ENCODE measurements at regions not wholly inside any gene's neighbourhood (a gene's known extent, or its start where the extent isn't known, plus 50 kb on each side); places are given as distances from the start of the nearest gene placed in this dataset.

- TF ChIP-seq POLR2A (IDR thresholded peaks at IDR 0.05) (no peak), CTCF (IDR thresholded peaks at IDR 0.05) (no peak)
- intact Hi-C loops (cut with DNase I; ENCODE audit: low total_unique reads) = no loop called here
- H3K36me3 ChIP-seq (ENCODE audit: low read depth, missing control alignments) = no peaks in the 10 kb centered on the region
These were observed 156.8 kb downstream of the DLL1 start for GRCh38 chr6:170134031-170134470.

GRCh38 chr6:170132561-170132991 lies 158.3 kb downstream of the DLL1 start:
- no peak overlapping the region for H3K27ac ChIP-seq
- WGBS, 2 donors = 90 to 96% methylated on average over 8 to 10 of the region's 10 CpGs
- H3K4me3 ChIP-seq = no peak overlapping the region
- no peaks in the 10 kb centered on the region for H3K36me3 ChIP-seq (ENCODE audit: low read depth, missing control alignments)
- H3K27me3 ChIP-seq = no peaks in the 10 kb centered on the region
- intact Hi-C loops (cut with DNase I; ENCODE audit: low total_unique reads) = no loop called here
- DNase-seq = peak; percentile 3
- H3K4me1 ChIP-seq = peaks cover 16% of the 10 kb centered on the region
- H3K9me3 ChIP-seq = no peaks in the 10 kb centered on the region
- no peak for TF ChIP-seq CTCF (IDR thresholded peaks at IDR 0.05)
- TF ChIP-seq POLR2A (IDR thresholded peaks at IDR 0.05) = no peak

More at GRCh38 chr6:170134031-170134470, 156.8 kb downstream of the DLL1 start:
- WGBS, 2 donors = 21 to 34% methylated on average over 16 to 17 of the region's 17 CpGs
- Histone ChIP-seq H3K4me1 (peaks cover 23% of the 10 kb centered on the region), H3K4me3 (no peak overlapping the region), H3K9me3 (no peaks in the 10 kb centered on the region), H3K27me3 (no peaks in the 10 kb centered on the region), H3K27ac (no peak overlapping the region)
- DNase-seq = peak; percentile 65

GRCh38 chr6:170132011-170132521 lies 158.8 kb downstream of the DLL1 start:
- WGBS, 2 donors = 92 to 94% methylated on average over 10 to 11 of the region's 11 CpGs
- H3K9me3 ChIP-seq = no peaks in the 10 kb centered on the region
- TF ChIP-seq POLR2A (IDR thresholded peaks at IDR 0.05) (no peak), CTCF (IDR thresholded peaks at IDR 0.05) (no peak)
- H3K27ac ChIP-seq = no peak overlapping the region
- no peak overlapping the region for H3K4me3 ChIP-seq
- intact Hi-C loops (cut with DNase I; ENCODE audit: low total_unique reads) = no loop called here
- peaks cover 16% of the 10 kb centered on the region for H3K4me1 ChIP-seq
- peak; percentile 5 for DNase-seq
- no peaks in the 10 kb centered on the region for H3K36me3 ChIP-seq (ENCODE audit: low read depth, missing control alignments)
- no peaks in the 10 kb centered on the region for H3K27me3 ChIP-seq

- Histone ChIP-seq H3K27ac (no peak overlapping the region), H3K36me3 (ENCODE audit: low read depth, missing control alignments) (no peaks in the 10 kb centered on the region), H3K9me3 (no peaks in the 10 kb centered on the region), H3K4me1 (peaks cover 16% of the 10 kb centered on the region), H3K4me3 (no peak overlapping the region), H3K27me3 (no peaks in the 10 kb centered on the region)
- DNase-seq = peak; percentile 13
- TF ChIP-seq POLR2A (IDR thresholded peaks at IDR 0.05) (no peak), CTCF (IDR thresholded peaks at IDR 0.05) (no peak)
- intact Hi-C loops (cut with DNase I; ENCODE audit: low total_unique reads) = no loop called here
- WGBS, 2 donors = 68 to 83% methylated on average over 7 to 11 of the region's 11 CpGs
These were observed 159.5 kb downstream of the DLL1 start for GRCh38 chr6:170131351-170131750.

- H3K36me3 ChIP-seq (ENCODE audit: low read depth, missing control alignments) = no peaks in the 10 kb centered on the region
These were observed 160.1 kb downstream of the DLL1 start for GRCh38 chr6:170130771-170131241.

More at GRCh38 chr6:170130771-170131241, 160.1 kb downstream of the DLL1 start:
- Histone ChIP-seq H3K4me3 (no peak overlapping the region), H3K4me1 (peaks cover 16% of the 10 kb centered on the region), H3K27ac (no peak overlapping the region), H3K27me3 (no peaks in the 10 kb centered on the region), H3K9me3 (no peaks in the 10 kb centered on the region)
- peak; percentile 11 for DNase-seq
- intact Hi-C loops (cut with DNase I; ENCODE audit: low total_unique reads) = no loop called here
- TF ChIP-seq POLR2A (IDR thresholded peaks at IDR 0.05) = no peak
- no peak for TF ChIP-seq CTCF (IDR thresholded peaks at IDR 0.05)
- 75 to 95% methylated on average over 9 of the region's 9 CpGs for WGBS, 2 donors

Data from testis (tissue), 2 donors.